Mucosa of rectum (tissue), 2 donors: ENCODE measurements at regions not wholly inside any gene's neighbourhood (a gene's known extent, or its start where the extent isn't known, plus 50 kb on each side); places are given as distances from the start of the nearest gene placed in this dataset.
A peak's percentile ranks its signal among the peaks of the same experiment; 100 is the strongest.

Experiments
- H3K27ac ChIP-seq, 2 donors: one replicate each; pipeline ENCODE4 v1.7.0; 2013; ENCODE audit warnings: inconsistent platforms in 2 of 2, low read depth in 2 of 2, low read length in 2 of 2
- H3K27me3 ChIP-seq, 2 donors: one replicate each; pipeline ENCODE4 v1.7.0; 2013; ENCODE audit warnings: low read length in 2 of 2; ENCODE audit not compliant: control insufficient read depth in 2 of 2, insufficient read depth in 2 of 2
- H3K36me3 ChIP-seq, 2 donors: one replicate each; pipeline ENCODE4 v1.7.0; 2013; ENCODE audit warnings: low read length in 2 of 2; ENCODE audit not compliant: control insufficient read depth in 2 of 2, insufficient read depth in 2 of 2
- H3K4me1 ChIP-seq, 2 donors: one replicate each; pipeline ENCODE4 v1.7.0; 2013; ENCODE audit warnings: low read length in 2 of 2, mild to moderate bottlenecking in 1 of 2; ENCODE audit not compliant: control insufficient read depth in 2 of 2, insufficient read depth in 2 of 2
- H3K4me3 ChIP-seq, 2 donors: one replicate each; pipeline ENCODE4 v1.7.0; 2013; ENCODE audit warnings: low read length in 2 of 2
- H3K9ac ChIP-seq, 2 donors: one replicate each; pipeline ENCODE4 v1.7.0; 2013; ENCODE audit warnings: low read length in 2 of 2, low read depth in 1 of 2, mild to moderate bottlenecking in 1 of 2
- H3K9me3 ChIP-seq, 2 donors: one replicate each; pipeline ENCODE4 v1.7.0; 2013; ENCODE audit warnings: low read length in 2 of 2; ENCODE audit not compliant: control insufficient read depth in 2 of 2
- donor health status: healthy.
- donor health status: Normal muscosa, but diverticular disease.

DNA sequence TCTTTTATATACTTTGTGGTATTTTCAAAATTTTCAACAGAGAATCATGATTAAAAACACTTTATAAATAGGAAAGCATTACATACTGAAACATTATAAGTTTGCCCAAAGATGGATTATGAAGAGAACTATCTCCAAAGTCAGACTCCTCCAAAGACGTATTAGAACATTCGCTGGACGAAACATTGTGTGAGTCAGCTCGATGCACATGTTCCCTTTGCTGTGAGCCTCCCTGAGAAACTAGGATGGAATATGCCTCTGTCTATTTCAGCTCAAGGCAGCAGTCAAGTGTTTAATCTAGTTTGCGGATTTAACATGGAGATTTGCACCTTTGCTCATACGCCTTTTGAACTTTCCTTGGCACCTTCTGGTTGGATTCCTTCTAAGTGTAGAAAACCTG is 92.2 kb upstream of the NCKAP5 start:
- Histone ChIP-seq H3K4me1 (no peaks in the 10 kb centered on the region), H3K4me3 (no peak overlapping the region), H3K9me3 (no peaks in the 10 kb centered on the region), H3K27ac (no peak overlapping the region), H3K36me3 (no peaks in the 10 kb centered on the region), H3K27me3 (no peaks in the 10 kb centered on the region), H3K9ac (no peak overlapping the region)

- no peak overlapping the region for H3K9ac ChIP-seq
- H3K36me3 ChIP-seq: no peaks in the 10 kb centered on the region
- no peak overlapping the region for H3K27ac ChIP-seq
- no peaks in the 10 kb centered on the region for H3K4me1 ChIP-seq
- H3K4me3 ChIP-seq: no peak overlapping the region
- H3K9me3 ChIP-seq: no peaks in the 10 kb centered on the region
- no peaks in the 10 kb centered on the region for H3K27me3 ChIP-seq
Observed at GRCh38 chr2:133661392-133661791, 93.1 kb upstream of the NCKAP5 start.

GRCh38 chr2:133666621-133667020 is 98.4 kb upstream of the NCKAP5 start:
- Histone ChIP-seq H3K9me3 (no peaks in the 10 kb centered on the region), H3K36me3 (no peaks in the 10 kb centered on the region), H3K9ac (no peak overlapping the region), H3K4me3 (no peak overlapping the region), H3K27ac (no peak overlapping the region), H3K4me1 (no peaks in the 10 kb centered on the region), H3K27me3 (no peaks in the 10 kb centered on the region)

DNA sequence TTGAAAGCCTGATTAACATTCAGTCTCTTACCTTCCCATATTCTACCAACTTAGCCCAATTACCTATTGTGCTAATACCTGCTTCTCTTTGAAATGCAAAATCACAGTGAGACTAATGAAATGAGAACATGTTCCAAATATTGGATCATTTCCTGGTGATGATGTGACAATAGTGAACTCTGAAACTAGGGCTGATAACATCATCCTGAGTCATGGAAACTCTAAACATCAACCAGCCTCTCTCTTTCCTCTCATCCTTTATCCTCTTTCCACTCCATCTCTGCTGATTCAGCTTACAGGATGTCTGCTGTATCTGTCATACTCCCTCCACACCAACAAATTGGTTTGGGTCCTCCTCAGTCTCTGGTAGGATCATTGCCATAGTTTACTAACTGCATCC is 98.8 kb upstream of the NCKAP5 start:
- Histone ChIP-seq H3K4me3 (no peak overlapping the region), H3K36me3 (no peaks in the 10 kb centered on the region), H3K27ac (no peak overlapping the region)

GRCh38 chr2:133667968-133668367 is 99.7 kb upstream of the NCKAP5 start:
- H3K27me3 ChIP-seq: no peaks in the 10 kb centered on the region
- H3K36me3 ChIP-seq: no peaks in the 10 kb centered on the region
- no peak overlapping the region for H3K27ac ChIP-seq
- H3K4me1 ChIP-seq: no peaks in the 10 kb centered on the region
- H3K4me3 ChIP-seq: no peak overlapping the region
- H3K9ac ChIP-seq: no peak overlapping the region
- H3K9me3 ChIP-seq: no peaks in the 10 kb centered on the region

More for the DNA sequence above, 98.8 kb upstream of the NCKAP5 start:
- no peaks in the 10 kb centered on the region for H3K9me3 ChIP-seq
- H3K9ac ChIP-seq: no peak overlapping the region
- H3K4me1 ChIP-seq: no peaks in the 10 kb centered on the region
- H3K27me3 ChIP-seq: no peaks in the 10 kb centered on the region

- H3K27ac ChIP-seq: no peak overlapping the region
- H3K9ac ChIP-seq: no peak overlapping the region
- H3K4me3 ChIP-seq: no peak overlapping the region
- no peaks in the 10 kb centered on the region for H3K9me3 ChIP-seq
- H3K4me1 ChIP-seq: no peaks in the 10 kb centered on the region
- H3K36me3 ChIP-seq: no peaks in the 10 kb centered on the region
- H3K27me3 ChIP-seq: no peaks in the 10 kb centered on the region
Observed at GRCh38 chr2:133668547-133668946, 100.3 kb upstream of the NCKAP5 start.

- Histone ChIP-seq H3K27ac (no peak overlapping the region), H3K27me3 (no peaks in the 10 kb centered on the region)
Observed at GRCh38 chr2:133673305-133673905, 105.1 kb upstream of the NCKAP5 start.

DNA sequence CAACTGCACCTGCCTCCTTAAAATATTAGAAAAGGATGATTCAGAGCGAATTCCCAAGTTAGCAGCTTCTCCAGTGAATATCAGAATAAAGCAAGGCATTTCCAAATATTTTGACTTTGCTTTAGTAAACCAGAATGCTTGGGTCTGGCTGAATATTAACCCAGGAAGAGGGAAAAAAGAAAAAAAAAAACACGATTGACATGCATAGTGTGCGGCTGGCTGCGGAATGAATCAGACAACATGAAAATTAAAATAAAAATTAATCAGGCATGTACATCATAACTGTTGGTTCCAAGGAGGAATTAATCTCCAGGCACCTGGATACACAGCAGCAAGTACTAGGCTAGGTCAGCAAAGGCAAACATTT is 105.8 kb upstream of the NCKAP5 start:
- no peaks in the 10 kb centered on the region for H3K36me3 ChIP-seq
- H3K9me3 ChIP-seq: no peaks in the 10 kb centered on the region
- no peak overlapping the region for H3K9ac ChIP-seq
- no peaks in the 10 kb centered on the region for H3K4me1 ChIP-seq
- no peak overlapping the region for H3K27ac ChIP-seq
- H3K27me3 ChIP-seq: no peaks in the 10 kb centered on the region
- no peak overlapping the region for H3K4me3 ChIP-seq

More at GRCh38 chr2:133673305-133673905, 105.1 kb upstream of the NCKAP5 start:
- no peaks in the 10 kb centered on the region for H3K36me3 ChIP-seq
- H3K4me1 ChIP-seq: no peaks in the 10 kb centered on the region
- no peak overlapping the region for H3K4me3 ChIP-seq
- no peaks in the 10 kb centered on the region for H3K9me3 ChIP-seq
- no peak overlapping the region for H3K9ac ChIP-seq

DNA sequence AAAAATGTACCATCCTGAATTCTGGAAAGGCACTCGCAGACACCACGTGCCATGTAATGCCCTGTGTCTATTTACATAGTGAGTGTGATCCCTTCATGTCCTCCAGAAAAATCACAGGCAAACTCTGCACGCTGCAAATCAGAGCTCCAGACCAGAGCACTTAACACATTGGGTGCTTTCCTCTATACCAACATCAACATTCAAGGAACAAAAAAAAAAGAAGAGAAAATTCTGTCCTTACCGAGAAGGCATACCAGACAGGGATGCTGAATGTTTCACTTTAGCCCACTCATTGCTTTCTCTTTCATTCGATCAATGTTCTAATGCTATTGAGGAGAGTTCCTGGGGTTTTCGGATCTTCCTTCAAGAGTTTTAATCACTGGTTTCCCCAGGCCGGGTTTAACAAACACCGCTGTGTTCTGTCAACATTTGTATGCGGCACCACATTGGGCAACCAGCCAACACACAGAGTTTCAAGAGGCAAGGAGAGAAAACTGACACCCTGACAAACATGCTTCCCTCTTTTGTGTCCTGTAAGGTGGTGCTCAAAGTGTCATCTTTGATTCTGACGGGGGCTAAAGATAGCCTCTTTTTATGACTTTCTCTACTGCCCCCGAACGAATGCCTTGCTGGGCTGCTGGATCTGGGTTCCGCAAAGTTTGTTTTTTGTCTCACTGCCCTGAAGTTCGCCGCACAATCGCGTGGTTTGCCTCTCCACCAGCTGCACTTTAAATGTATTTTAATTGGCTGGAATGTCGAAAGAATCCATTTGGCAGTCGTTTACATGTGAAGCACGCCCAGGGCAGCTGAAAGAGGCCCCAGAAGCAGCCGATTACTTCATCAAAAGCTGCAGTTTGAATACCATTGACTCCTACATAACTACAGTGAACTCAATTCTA is 106.4 kb upstream of the NCKAP5 start:
- Histone ChIP-seq H3K27me3 (no peaks in the 10 kb centered on the region), H3K27ac (no peak overlapping the region)

GRCh38 chr2:133676392-133677130 is 108.3 kb upstream of the NCKAP5 start:
- Histone ChIP-seq H3K36me3 (no peaks in the 10 kb centered on the region), H3K4me3 (no peak overlapping the region), H3K9ac (no peak overlapping the region), H3K27ac (no peak overlapping the region), H3K27me3 (no peaks in the 10 kb centered on the region), H3K9me3 (no peaks in the 10 kb centered on the region), H3K4me1 (no peaks in the 10 kb centered on the region)

More for the DNA sequence above, 106.4 kb upstream of the NCKAP5 start:
- Histone ChIP-seq H3K9me3 (no peaks in the 10 kb centered on the region), H3K4me1 (no peaks in the 10 kb centered on the region), H3K4me3 (peak overlapping the region; percentile 4 to 57), H3K36me3 (no peaks in the 10 kb centered on the region), H3K9ac (no peak overlapping the region)
